Adrenal gland (tissue), 5 donors: ENCODE measurements at regions not wholly inside any gene's neighbourhood (a gene's known extent, or its start where the extent isn't known, plus 50 kb on each side); places are given as distances from the start of the nearest gene placed in this dataset.

ENCODE experiments used
- CTCF ChIP-seq, 6 experiments: fragments of 450-650 bp in 4 of 6; fragments of 200-600 bp in 2 of 6; sonication (generic) in 1 of 6; IDR thresholded peaks; 1 replicate in 5 of 6; 2 replicates in 1 of 6; pipeline versions ENCODE4 v1.5.1 to v1.8.0; 2016 to 2021; ENCODE audit warnings: antibody characterized with exemption in 6 of 6, mild to moderate bottlenecking in 2 of 6, moderate library complexity in 1 of 6
- POLR2A ChIP-seq, 2 donors: fragments of 450-650 bp; IDR thresholded peaks; one replicate each; pipeline ENCODE4 v1.6.1; 2017; ENCODE audit warnings: antibody characterized with exemption in 2 of 2, mild to moderate bottlenecking in 2 of 2, moderate library complexity in 1 of 2
- donor health status: DM: no; HTN: no; CAD: no.

DNA sequence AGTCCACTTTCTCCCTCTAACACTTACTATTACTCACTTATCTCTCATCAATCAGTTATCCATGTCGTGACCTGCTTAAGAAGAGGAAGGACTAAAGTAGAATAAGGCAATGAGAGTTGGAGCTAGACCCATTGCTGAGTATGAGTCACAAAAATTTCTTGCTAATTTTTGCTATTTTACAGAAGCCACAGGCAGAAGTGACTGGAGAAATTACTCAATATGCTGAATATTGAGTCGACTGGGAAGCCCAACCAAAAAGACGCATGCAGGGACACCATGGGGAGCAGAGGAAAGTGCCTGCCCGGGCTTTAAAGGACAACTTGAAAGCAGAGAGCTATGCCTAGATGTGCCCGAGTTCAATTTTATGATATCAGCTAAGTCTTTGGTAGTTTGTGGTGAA lies 115.4 kb upstream of the FOXG1 start:
- TF ChIP-seq CTCF (IDR thresholded peaks at IDR 0.05) (no peak), POLR2A (IDR thresholded peaks at IDR 0.05) (no peak)
